OCI-LY1 (cell line): ENCODE measurements at regions not wholly inside any gene's neighbourhood (a gene's known extent, or its start where the extent isn't known, plus 50 kb on each side); places are given as distances from the start of the nearest gene placed in this dataset.
A peak's percentile ranks its signal among the peaks of the same experiment; 100 is the strongest.
"Not testable (repeated sequence)": the region's sequence is repeated elsewhere in the genome, so short reads cannot be mapped to it uniquely, and the experiment has no call there.

Experiments used
- H2AFZ ChIP-seq: fragments of 200-600 bp; sonication (generic), shearing (Covaris generic); 2 replicates; pipeline ENCODE4 v1.6.0; 2014; ENCODE audit warnings: antibody characterized with exemption, mild to moderate bottlenecking, low read length
- H3F3A ChIP-seq: fragments of 200-600 bp; sonication (generic), shearing (Covaris generic); 2 replicates; pipeline ENCODE4 v1.6.0; 2014; ENCODE audit warnings: mild to moderate bottlenecking, antibody characterized with exemption, low read length, moderate library complexity; ENCODE audit not compliant: insufficient read depth
- H3K27ac ChIP-seq: fragments of 200-600 bp; sonication (generic); 2 replicates; pipeline ENCODE4 v1.5.1; 2014; ENCODE audit warnings: low read length, mixed run types, mild to moderate bottlenecking, low read depth; ENCODE audit not compliant: poor library complexity, severe bottlenecking
- H3K27me3 ChIP-seq: fragments of 200-600 bp; sonication (generic); 2 replicates; pipeline ENCODE4 v1.6.0; 2014; ENCODE audit warnings: antibody characterized with exemption, mild to moderate bottlenecking, low read length, moderate library complexity; ENCODE audit not compliant: insufficient read depth
- H3K36me3 ChIP-seq: fragments of 200-600 bp; sonication (generic); 2 replicates; pipeline ENCODE4 v1.6.1; 2014; ENCODE audit warnings: mild to moderate bottlenecking, antibody characterized with exemption, low read length, moderate library complexity, mixed read lengths; ENCODE audit not compliant: insufficient read depth
- H3K4me1 ChIP-seq: fragments of 200-600 bp; sonication (generic); 2 replicates; pipeline ENCODE4 v1.5.1; 2014; ENCODE audit warnings: mild to moderate bottlenecking, low read length, moderate library complexity; ENCODE audit not compliant: insufficient read depth, severe bottlenecking
- H3K4me2 ChIP-seq: fragments of 200-600 bp; sonication (generic), shearing (Covaris generic); 2 replicates; pipeline ENCODE4 v1.6.1; 2014; ENCODE audit warnings: low read length
- H3K4me3 ChIP-seq: fragments of 200-600 bp; sonication (generic); 2 replicates; pipeline ENCODE4 v1.5.1; 2014; ENCODE audit warnings: low read length, low read depth, mild to moderate bottlenecking, mixed read lengths; ENCODE audit not compliant: poor library complexity, severe bottlenecking
- H3K79me2 ChIP-seq: fragments of 200-600 bp; shearing (Covaris generic); 2 replicates; pipeline ENCODE4 v1.6.1; 2016; ENCODE audit warnings: mixed run types, low read length, mixed read lengths; ENCODE audit not compliant: insufficient read depth
- H3K9ac ChIP-seq: fragments of 200-600 bp; sonication (generic), shearing (Covaris generic); 2 replicates; pipeline ENCODE4 v1.6.1; 2014; ENCODE audit warnings: mild to moderate bottlenecking, low read length, mixed read lengths
- H3K9me2 ChIP-seq: fragments of 200-600 bp; sonication (generic), shearing (Covaris generic); 2 replicates; pipeline ENCODE4 v1.6.1; 2014; ENCODE audit warnings: low read depth, mild to moderate bottlenecking, low read length, mixed read lengths
- H3K9me3 ChIP-seq: fragments of 200-600 bp; shearing (Covaris generic); 2 replicates; pipeline ENCODE4 v1.6.1; 2014; ENCODE audit warnings: low read length, mixed read lengths
- H4K20me1 ChIP-seq: fragments of 200-600 bp; sonication (generic), shearing (Covaris generic); 2 replicates; pipeline ENCODE4 v1.6.0; 2016; ENCODE audit warnings: mild to moderate bottlenecking, low read length; ENCODE audit not compliant: insufficient read depth
- EZH2 ChIP-seq: fragments of 200-600 bp; sonication (generic), shearing (Covaris generic); IDR thresholded peaks from 2 replicates; pipeline ENCODE4 v1.8.0; 2017; ENCODE audit warnings: borderline replicate concordance, mixed run types, mild to moderate bottlenecking, antibody characterized with exemption, low read length, moderate library complexity, mixed read lengths
- TF ChIP-seq, protein P1 (sequence below): fragments of 200-600 bp; sonication (generic), shearing (Covaris generic); IDR thresholded peaks from 2 replicates; pipeline ENCODE4 v1.5.1; 2017; ENCODE audit warnings: mild to moderate bottlenecking, antibody characterized with exemption, low read length, moderate library complexity, mixed read lengths

DNA sequence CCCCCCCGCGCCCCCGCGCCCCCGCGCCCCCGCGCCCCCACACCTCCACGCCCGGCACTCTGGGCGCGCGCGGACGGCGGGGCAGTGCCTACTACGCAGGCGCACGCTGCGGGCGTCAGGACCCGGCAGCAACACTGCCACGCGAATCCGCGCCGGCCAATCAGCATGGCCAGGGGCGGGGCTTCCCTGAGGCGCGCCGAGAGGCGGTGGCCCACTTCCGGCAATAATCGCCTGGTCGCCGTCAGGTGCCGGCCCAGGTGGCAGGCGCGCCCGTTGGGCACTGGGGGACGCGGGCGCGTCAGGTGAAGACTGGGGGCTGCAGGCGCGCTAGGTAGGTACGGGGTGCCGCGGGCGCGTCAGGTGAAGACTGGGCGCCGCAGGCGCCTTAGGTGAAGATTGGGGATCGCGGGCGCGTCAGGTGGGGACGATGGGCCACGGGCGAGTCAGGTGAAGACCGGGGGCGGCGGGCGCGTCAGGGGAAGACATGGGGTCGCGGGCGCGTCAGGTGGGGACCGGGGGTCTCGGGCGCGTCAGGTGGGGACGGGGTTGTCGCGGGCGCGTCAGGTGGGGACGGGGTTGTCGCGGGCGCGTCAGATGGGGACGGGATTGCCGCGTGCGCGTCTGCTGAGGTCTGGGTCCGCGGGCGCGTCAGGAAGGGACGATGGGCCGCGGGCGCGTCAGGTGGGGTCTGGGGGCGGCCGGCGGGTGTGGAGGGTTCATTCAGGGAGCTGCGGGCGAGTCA is 219.1 kb downstream of the RTP5 start:
- Histone ChIP-seq H3K36me3 (no peaks in the 10 kb centered on the region), H3K4me2 (peak overlapping the region; percentile 42; the same call in 1 of the 2 replicates), H2AFZ (no peak overlapping the region)

DNA sequence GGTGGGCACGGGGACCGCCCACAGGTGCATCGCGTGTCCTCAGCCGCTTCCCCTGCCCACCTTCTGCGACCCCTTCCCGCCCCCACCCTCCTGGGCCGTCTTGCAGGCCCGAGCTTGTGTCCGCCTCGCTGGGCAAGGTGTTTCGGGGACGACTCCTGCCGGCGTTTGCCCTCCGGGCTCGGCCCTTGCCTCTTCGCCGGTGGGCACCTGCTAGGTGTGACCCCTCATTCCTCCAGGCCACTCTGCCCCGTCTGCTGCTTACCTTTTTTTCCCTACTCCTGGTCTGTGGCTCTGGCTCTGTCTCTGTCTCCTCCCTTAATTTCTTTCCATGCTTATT is 219.7 kb downstream of the RTP5 start:
- not testable (repeated sequence) for H3K27ac ChIP-seq, H3K4me2 ChIP-seq
- H3K9ac ChIP-seq = peak overlapping the region; percentile 61; the same call in 1 of the 2 replicates

More for the DNA sequence above, 219.1 kb downstream of the RTP5 start:
- peak overlapping the region; percentile 61 for H3K9ac ChIP-seq
- H3K4me1 ChIP-seq = peaks cover 25% of the 10 kb centered on the region
- H3K9me3 ChIP-seq = no peaks in the 10 kb centered on the region
- no peaks in the 10 kb centered on the region for H3F3A ChIP-seq
- H3K27ac ChIP-seq = no peak overlapping the region
- no peaks in the 10 kb centered on the region for H3K27me3 ChIP-seq
- H3K9me2 ChIP-seq = no peaks in the 10 kb centered on the region
- H3K4me3 ChIP-seq = peak overlapping the region; percentile 74
- H3K79me2 ChIP-seq = 0 out of 2 replicates have a peak, but pooled peaks cover 3% of the 10 kb centered on the region
- H4K20me1 ChIP-seq = no peaks in the 10 kb centered on the region
- TF ChIP-seq EZH2 = no peak
- TF ChIP-seq, protein P1, sequence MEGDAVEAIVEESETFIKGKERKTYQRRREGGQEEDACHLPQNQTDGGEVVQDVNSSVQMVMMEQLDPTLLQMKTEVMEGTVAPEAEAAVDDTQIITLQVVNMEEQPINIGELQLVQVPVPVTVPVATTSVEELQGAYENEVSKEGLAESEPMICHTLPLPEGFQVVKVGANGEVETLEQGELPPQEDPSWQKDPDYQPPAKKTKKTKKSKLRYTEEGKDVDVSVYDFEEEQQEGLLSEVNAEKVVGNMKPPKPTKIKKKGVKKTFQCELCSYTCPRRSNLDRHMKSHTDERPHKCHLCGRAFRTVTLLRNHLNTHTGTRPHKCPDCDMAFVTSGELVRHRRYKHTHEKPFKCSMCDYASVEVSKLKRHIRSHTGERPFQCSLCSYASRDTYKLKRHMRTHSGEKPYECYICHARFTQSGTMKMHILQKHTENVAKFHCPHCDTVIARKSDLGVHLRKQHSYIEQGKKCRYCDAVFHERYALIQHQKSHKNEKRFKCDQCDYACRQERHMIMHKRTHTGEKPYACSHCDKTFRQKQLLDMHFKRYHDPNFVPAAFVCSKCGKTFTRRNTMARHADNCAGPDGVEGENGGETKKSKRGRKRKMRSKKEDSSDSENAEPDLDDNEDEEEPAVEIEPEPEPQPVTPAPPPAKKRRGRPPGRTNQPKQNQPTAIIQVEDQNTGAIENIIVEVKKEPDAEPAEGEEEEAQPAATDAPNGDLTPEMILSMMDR = no peak

DNA sequence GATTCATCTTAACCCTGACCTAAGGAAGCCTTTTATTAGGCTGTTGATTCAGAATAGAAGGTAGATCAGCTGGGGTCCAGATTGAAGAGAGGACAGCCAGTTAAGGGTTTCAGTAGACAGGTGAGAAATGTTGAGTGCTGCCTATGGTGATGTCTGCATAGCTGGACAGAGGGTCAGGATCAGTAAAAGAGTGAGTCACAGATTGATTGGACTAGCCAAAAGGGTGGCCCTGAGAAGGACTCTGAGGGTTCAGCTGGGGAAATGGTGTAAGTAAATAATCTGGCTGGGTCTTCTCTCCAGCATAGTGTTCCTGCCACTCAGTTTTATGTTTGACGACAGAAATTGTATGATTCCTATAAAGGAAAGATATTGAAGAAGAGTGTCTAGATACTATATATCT is 227.7 kb downstream of the RTP5 start:
- not testable (repeated sequence) for H3F3A ChIP-seq, H3K79me2 ChIP-seq, H4K20me1 ChIP-seq

More for the DNA sequence above, 219.7 kb downstream of the RTP5 start:
- H3K36me3 ChIP-seq, H3F3A ChIP-seq, H3K27me3 ChIP-seq, H3K9me3 ChIP-seq, H3K79me2 ChIP-seq, H4K20me1 ChIP-seq, H3K9me2 ChIP-seq, H2AFZ ChIP-seq: not testable (repeated sequence)
- Histone ChIP-seq H3K4me3 (peak overlapping the region; percentile 74), H3K4me1 (peaks cover 30% of the 10 kb centered on the region)

DNA sequence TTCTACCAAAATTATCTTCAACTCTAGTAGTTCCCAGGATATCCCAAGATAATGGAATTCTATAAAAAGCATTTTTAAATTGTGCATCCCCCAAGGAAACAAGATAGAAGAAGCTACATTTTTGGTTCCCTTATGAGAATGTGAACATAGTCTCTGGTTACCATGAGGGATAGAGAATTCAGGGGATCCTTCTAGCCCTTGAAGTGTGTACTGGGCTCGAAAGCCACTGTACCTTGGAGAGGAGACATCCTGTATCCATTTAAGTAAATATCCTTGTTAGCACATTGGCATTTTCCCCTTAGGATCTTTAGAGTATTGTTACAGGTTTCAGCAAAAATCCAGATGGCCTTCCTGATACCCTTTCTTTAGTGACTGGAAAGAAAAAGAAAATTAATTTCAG is 228.5 kb downstream of the RTP5 start:
- H3K27ac ChIP-seq = peak overlapping the region; percentile 37
- no peaks in the 10 kb centered on the region for H3K27me3 ChIP-seq
- H3K9me3 ChIP-seq = no peaks in the 10 kb centered on the region
- no peak overlapping the region; the same call in 1 of the 2 replicates for H3K9ac ChIP-seq
- no peaks in the 10 kb centered on the region for H3K79me2 ChIP-seq
- H3K4me1 ChIP-seq = peaks cover 21% of the 10 kb centered on the region
- H3K9me2 ChIP-seq = no peaks in the 10 kb centered on the region
- TF ChIP-seq, protein P1 = no peak
- TF ChIP-seq EZH2 = no peak
- peak overlapping the region; percentile 18; the same call in 1 of the 2 replicates for H3K4me2 ChIP-seq
- no peak overlapping the region for H2AFZ ChIP-seq
- H4K20me1 ChIP-seq = no peaks in the 10 kb centered on the region
- no peak overlapping the region for H3K4me3 ChIP-seq
- H3K36me3 ChIP-seq = peaks cover 6% of the 10 kb centered on the region; the same call in 1 of the 2 replicates
- no peaks in the 10 kb centered on the region for H3F3A ChIP-seq

More for the DNA sequence above, 227.7 kb downstream of the RTP5 start:
- H3K27me3 ChIP-seq, H3K9me3 ChIP-seq, H3K27ac ChIP-seq, H2AFZ ChIP-seq, H3K9ac ChIP-seq, H3K9me2 ChIP-seq, H3K4me2 ChIP-seq, H3K4me3 ChIP-seq, H3K36me3 ChIP-seq: not testable (repeated sequence)
- peaks cover 21% of the 10 kb centered on the region for H3K4me1 ChIP-seq
